H1 (cell line): ENCODE measurements at regions not wholly inside any gene's neighbourhood (a gene's known extent, or its start where the extent isn't known, plus 50 kb on each side); places are given as distances from the start of the nearest gene placed in this dataset.

Experiments
- CEBPB ChIP-seq: IDR thresholded peaks from 2 replicates; pipeline ENCODE4 v1.6.1; 2012; ENCODE audit warnings: low read depth, low read length
- CHD2 ChIP-seq: IDR thresholded peaks from 2 replicates; pipeline ENCODE4 v1.6.1; 2012; ENCODE audit warnings: low read length, improper control_type of control experiment
- EGR1 ChIP-seq: IDR thresholded peaks from 2 replicates; pipeline ENCODE4 v1.6.1; 2011; ENCODE audit warnings: low read depth, low read length, borderline replicate concordance
- EP300 ChIP-seq, 2 experiments: IDR thresholded peaks; 1 replicate in 1 of 2; 2 replicates in 1 of 2; pipeline ENCODE4 v1.6.1; 2011 to 2012; ENCODE audit warnings: low read depth in 2 of 2, low read length in 2 of 2, mild to moderate bottlenecking in 2 of 2, borderline replicate concordance in 1 of 2, inconsistent platforms in 1 of 2, moderate library complexity in 1 of 2
- KDM1A ChIP-seq: fragments of 200-600, 300-600 bp; sonication (generic); IDR thresholded peaks from 2 replicates; pipeline ENCODE4 v1.7.1; 2016; ENCODE audit warnings: mild to moderate bottlenecking, low read length, borderline replicate concordance
- POLR2A ChIP-seq, 2 experiments: IDR thresholded peaks; 1 replicate in 1 of 2; 2 replicates in 1 of 2; pipeline ENCODE4 v1.6.1; 2011; ENCODE audit warnings: low read depth in 2 of 2, low read length in 2 of 2, mild to moderate bottlenecking in 2 of 2; ENCODE audit errors: control extremely low read depth in 1 of 2
- ZNF274 ChIP-seq: IDR thresholded peaks from 2 replicates; pipeline ENCODE4 v1.7.0; 2012; ENCODE audit warnings: low read length, borderline replicate concordance; ENCODE audit errors: extremely low read depth

- TF ChIP-seq KDM1A (no peak), ZNF274 (no peak), EGR1 (no peak), CEBPB (no peak), CHD2 (no peak), EP300 (IDR thresholded peaks at IDR 0.05; ENCODE audit: borderline replicate concordance in 1 of 2, low read depth in 2 of 2, low read length in 2 of 2) (no peak), POLR2A (IDR thresholded peaks at IDR 0.05; ENCODE audit: control extremely low read depth in 1 of 2, low read depth in 2 of 2, low read length in 2 of 2) (no peak)
Measured at GRCh38 chr5:87169300-87169991, 98.2 kb upstream of the RASA1 start (continued).
